ENCODE measurements at regions not wholly inside any gene's neighbourhood (a gene's known extent, or its start where the extent isn't known, plus 50 kb on each side); places are given as distances from the start of the nearest gene placed in this dataset.

DNA sequence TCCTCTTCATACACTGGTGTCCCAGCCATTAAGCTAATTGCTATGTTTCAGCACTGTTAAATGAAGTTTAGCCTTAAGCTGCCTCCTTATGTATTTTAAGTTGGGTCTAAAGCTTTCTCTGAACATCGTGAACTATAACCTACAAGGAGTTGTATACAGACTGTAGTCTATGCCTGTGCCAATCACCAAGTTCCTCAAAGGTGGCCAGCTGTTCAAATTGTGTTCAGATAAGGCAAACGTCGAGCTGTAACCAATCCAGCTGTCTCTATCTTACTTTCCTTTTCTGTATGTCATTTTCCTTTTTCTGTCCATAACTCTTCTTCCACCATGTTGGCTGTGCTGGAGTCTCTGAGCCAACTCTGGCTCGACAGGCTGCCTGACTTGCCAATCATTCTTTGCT is 199.6 kb downstream of the OGFRL1 start:
- no peak for DNase-seq (ENCODE audit: low read depth)
- H3K4me3 ChIP-seq (ENCODE audit: low read depth, low read length): no peak overlapping the region
- TF ChIP-seq MYC (IDR thresholded peaks at IDR 0.05; ENCODE audit: low read depth, low read length): no peak
- TF ChIP-seq CTCF (IDR thresholded peaks at IDR 0.05; ENCODE audit: low read depth, low read length): no peak
- no peak for TF ChIP-seq MAX (IDR thresholded peaks at IDR 0.05; ENCODE audit: low read depth, low read length)
- TF ChIP-seq POLR2A (IDR thresholded peaks at IDR 0.05; ENCODE audit: extremely low read depth, insufficient read length): no peak

- TF ChIP-seq CTCF (IDR thresholded peaks at IDR 0.05; ENCODE audit: low read depth, low read length) (no peak), MYC (IDR thresholded peaks at IDR 0.05; ENCODE audit: low read depth, low read length) (no peak), MAX (IDR thresholded peaks at IDR 0.05; ENCODE audit: low read depth, low read length) (no peak)
These were observed 201.1 kb downstream of the OGFRL1 start for GRCh38 chr6:71489736-71490135.

DNA sequence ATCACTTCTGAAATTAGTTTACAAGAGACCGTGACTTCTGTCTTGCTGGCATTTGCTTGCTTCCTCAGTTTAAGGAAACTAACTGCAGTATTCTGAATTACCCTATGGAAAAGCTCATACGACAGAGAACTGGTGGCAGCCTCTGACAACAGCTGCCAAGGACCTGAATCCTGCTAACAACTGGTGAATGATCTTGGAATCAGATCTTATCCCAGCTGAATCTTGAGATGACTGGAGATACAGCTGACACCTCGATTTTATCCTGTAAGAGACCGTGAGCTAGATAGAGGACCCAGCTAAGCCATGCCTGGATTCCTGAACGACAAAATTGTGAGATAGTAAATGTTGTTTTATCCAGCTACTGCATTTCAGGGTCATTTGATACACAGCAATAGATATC is 202.3 kb downstream of the OGFRL1 start:
- TF ChIP-seq MYC (IDR thresholded peaks at IDR 0.05; ENCODE audit: low read depth, low read length) (no peak), POLR2A (IDR thresholded peaks at IDR 0.05; ENCODE audit: extremely low read depth, insufficient read length) (no peak), CTCF (IDR thresholded peaks at IDR 0.05; ENCODE audit: low read depth, low read length) (no peak), MAX (IDR thresholded peaks at IDR 0.05; ENCODE audit: low read depth, low read length) (no peak)
- no peak for DNase-seq (ENCODE audit: low read depth)
- H3K4me3 ChIP-seq (ENCODE audit: low read depth, low read length): no peak overlapping the region

More at GRCh38 chr6:71489736-71490135, 201.1 kb downstream of the OGFRL1 start:
- no peak overlapping the region for H3K4me3 ChIP-seq (ENCODE audit: low read depth, low read length)
- no peak for DNase-seq (ENCODE audit: low read depth)

GRCh38 chr6:71491844-71492243 is 203.2 kb downstream of the OGFRL1 start:
- DNase-seq (ENCODE audit: low read depth): no peak
- TF ChIP-seq CTCF (IDR thresholded peaks at IDR 0.05; ENCODE audit: low read depth, low read length) (no peak), POLR2A (IDR thresholded peaks at IDR 0.05; ENCODE audit: extremely low read depth, insufficient read length) (no peak), MAX (IDR thresholded peaks at IDR 0.05; ENCODE audit: low read depth, low read length) (no peak), MYC (IDR thresholded peaks at IDR 0.05; ENCODE audit: low read depth, low read length) (no peak)
- H3K4me3 ChIP-seq (ENCODE audit: low read depth, low read length): no peak overlapping the region

DNA sequence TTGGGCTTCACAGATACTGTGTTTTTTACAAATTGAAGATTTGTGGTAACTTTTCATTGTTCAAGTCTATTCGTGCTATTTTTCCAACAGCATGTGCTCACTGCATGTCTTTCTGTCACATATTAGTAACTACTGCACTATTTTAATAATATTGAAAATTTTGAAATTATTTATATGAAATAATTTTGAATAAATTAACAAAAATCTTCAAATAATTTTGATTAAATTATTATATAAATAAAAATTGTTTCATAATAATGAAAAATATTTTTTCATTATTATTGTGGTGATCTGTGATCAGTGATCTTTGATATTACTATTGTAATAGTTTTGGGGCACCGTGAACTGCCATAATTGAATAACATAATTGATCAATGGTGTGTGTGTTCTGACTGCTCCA is 204.1 kb downstream of the OGFRL1 start:
- TF ChIP-seq POLR2A (IDR thresholded peaks at IDR 0.05; ENCODE audit: extremely low read depth, insufficient read length) (no peak), CTCF (IDR thresholded peaks at IDR 0.05; ENCODE audit: low read depth, low read length) (no peak), MAX (IDR thresholded peaks at IDR 0.05; ENCODE audit: low read depth, low read length) (no peak), MYC (IDR thresholded peaks at IDR 0.05; ENCODE audit: low read depth, low read length) (no peak)
- DNase-seq (ENCODE audit: low read depth): no peak

More for the DNA sequence above, 204.1 kb downstream of the OGFRL1 start:
- H3K4me3 ChIP-seq (ENCODE audit: low read depth, low read length): no peak overlapping the region
